ENCODE measurements at regions not wholly inside any gene's neighbourhood (a gene's known extent, or its start where the extent isn't known, plus 50 kb on each side); places are given as distances from the start of the nearest gene placed in this dataset.

DNA sequence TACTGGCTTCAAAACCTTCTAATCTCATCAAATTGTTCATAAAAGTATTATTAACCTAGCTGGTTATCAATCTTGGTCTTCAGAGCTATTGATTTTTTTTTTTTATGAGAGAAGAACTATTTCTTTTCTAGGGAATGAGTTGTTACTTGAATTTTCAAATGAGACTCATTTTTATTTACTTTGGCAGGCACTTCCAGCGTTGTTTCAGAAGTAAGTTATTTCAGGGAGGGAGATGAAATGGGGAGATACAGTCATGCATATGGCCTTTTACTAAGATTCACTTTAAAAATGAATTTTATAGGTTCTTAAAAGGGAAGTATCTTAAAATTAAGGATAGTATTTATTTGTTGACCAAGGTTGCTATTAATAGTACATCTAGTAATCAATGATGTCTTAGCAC lies 129.6 kb downstream of the IZUMO3 start:
- Histone ChIP-seq H3K9me1 (ENCODE audit: control insufficient read depth, extremely low read depth, insufficient read depth, low read length) (no peaks in the 10 kb centered on the region), H3K79me2 (ENCODE audit: control insufficient read depth, insufficient read depth, low read length) (no peaks in the 10 kb centered on the region), H3K9me3 (ENCODE audit: control insufficient read depth, low read depth, low read length) (no peaks in the 10 kb centered on the region), H3K36me3 (ENCODE audit: control insufficient read depth in 2 of 2, extremely low read depth in 1 of 2, insufficient read depth in 2 of 2, low read length in 2 of 2) (no peaks in the 10 kb centered on the region), H3K27me3 (ENCODE audit: control insufficient read depth, extremely low read depth, insufficient read depth, low read length) (no peaks in the 10 kb centered on the region), H2AFZ (ENCODE audit: control insufficient read depth, low read length) (no peak overlapping the region), H3K4me1 (ENCODE audit: control insufficient read depth, extremely low read depth, insufficient read depth, low read length) (no peaks in the 10 kb centered on the region), H3K9ac (ENCODE audit: control insufficient read depth, extremely low read depth, insufficient read depth, low read length) (no peak overlapping the region), H3K27ac (ENCODE audit: control insufficient read depth, insufficient read depth, low read length) (no peak overlapping the region), H4K20me1 (ENCODE audit: control insufficient read depth, extremely low read depth, insufficient read depth, low read length) (no peaks in the 10 kb centered on the region), H3K4me3 (ENCODE audit: control insufficient read depth in 2 of 3, extremely low read depth in 1 of 3, insufficient read depth in 2 of 3, low read depth in 1 of 3, low read length in 3 of 3) (no peak overlapping the region), H3K4me2 (ENCODE audit: control insufficient read depth, extremely low read depth, insufficient read depth, low read depth, low read length) (no peak overlapping the region)
- no peak for TF ChIP-seq EZH2 (IDR thresholded peaks at IDR 0.05; ENCODE audit: low read length)
- TF ChIP-seq, protein P1, sequence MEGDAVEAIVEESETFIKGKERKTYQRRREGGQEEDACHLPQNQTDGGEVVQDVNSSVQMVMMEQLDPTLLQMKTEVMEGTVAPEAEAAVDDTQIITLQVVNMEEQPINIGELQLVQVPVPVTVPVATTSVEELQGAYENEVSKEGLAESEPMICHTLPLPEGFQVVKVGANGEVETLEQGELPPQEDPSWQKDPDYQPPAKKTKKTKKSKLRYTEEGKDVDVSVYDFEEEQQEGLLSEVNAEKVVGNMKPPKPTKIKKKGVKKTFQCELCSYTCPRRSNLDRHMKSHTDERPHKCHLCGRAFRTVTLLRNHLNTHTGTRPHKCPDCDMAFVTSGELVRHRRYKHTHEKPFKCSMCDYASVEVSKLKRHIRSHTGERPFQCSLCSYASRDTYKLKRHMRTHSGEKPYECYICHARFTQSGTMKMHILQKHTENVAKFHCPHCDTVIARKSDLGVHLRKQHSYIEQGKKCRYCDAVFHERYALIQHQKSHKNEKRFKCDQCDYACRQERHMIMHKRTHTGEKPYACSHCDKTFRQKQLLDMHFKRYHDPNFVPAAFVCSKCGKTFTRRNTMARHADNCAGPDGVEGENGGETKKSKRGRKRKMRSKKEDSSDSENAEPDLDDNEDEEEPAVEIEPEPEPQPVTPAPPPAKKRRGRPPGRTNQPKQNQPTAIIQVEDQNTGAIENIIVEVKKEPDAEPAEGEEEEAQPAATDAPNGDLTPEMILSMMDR (optimal IDR thresholded peaks at IDR 0.05 in 1 of 3, IDR thresholded peaks at IDR 0.05 in 1 of 3, conservative IDR thresholded peaks at IDR 0.05 in 1 of 3; ENCODE audit: extremely low read depth in 1 of 3, insufficient read depth in 2 of 3, low read length in 3 of 3) = no peak
- dilution Hi-C loops (cut with MboI; ENCODE audit: extremely low pct_ligation_motif_present, low sequenced_read_pairs) = no loop called here
- no peak for FAIRE-seq
- DNase-seq (ENCODE audit: low read depth, low spot score) = no peak

DNA sequence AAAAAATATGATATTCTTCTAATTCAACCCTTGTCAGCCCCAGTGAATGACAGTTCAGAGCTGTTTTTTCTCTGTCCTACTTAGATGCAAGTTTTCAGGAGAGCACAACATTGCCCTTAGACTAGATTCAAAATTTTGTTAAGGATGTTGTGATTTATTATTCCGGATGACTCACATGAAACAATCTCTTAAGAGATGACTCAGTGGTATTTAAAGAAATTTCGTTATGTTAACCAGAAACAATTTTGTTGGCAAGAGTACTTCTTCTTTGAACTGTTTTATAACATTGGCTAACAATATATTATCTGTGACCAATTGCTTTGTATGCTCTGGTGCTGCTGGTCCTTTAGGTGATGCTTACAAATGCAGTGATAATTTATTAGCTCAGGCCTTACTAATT lies 132.0 kb downstream of the IZUMO3 start:
- Histone ChIP-seq H3K4me1 (ENCODE audit: control insufficient read depth, extremely low read depth, insufficient read depth, low read length) (no peaks in the 10 kb centered on the region), H3K9me1 (ENCODE audit: control insufficient read depth, extremely low read depth, insufficient read depth, low read length) (no peaks in the 10 kb centered on the region), H3K27ac (ENCODE audit: control insufficient read depth, insufficient read depth, low read length) (no peak overlapping the region), H3K79me2 (ENCODE audit: control insufficient read depth, insufficient read depth, low read length) (no peaks in the 10 kb centered on the region), H2AFZ (ENCODE audit: control insufficient read depth, low read length) (no peak overlapping the region), H4K20me1 (ENCODE audit: control insufficient read depth, extremely low read depth, insufficient read depth, low read length) (no peaks in the 10 kb centered on the region), H3K36me3 (ENCODE audit: control insufficient read depth in 2 of 2, extremely low read depth in 1 of 2, insufficient read depth in 2 of 2, low read length in 2 of 2) (no peaks in the 10 kb centered on the region), H3K9me3 (ENCODE audit: control insufficient read depth, low read depth, low read length) (no peaks in the 10 kb centered on the region), H3K9ac (ENCODE audit: control insufficient read depth, extremely low read depth, insufficient read depth, low read length) (no peak overlapping the region), H3K4me3 (ENCODE audit: control insufficient read depth in 2 of 3, extremely low read depth in 1 of 3, insufficient read depth in 2 of 3, low read depth in 1 of 3, low read length in 3 of 3) (no peak overlapping the region), H3K27me3 (ENCODE audit: control insufficient read depth, extremely low read depth, insufficient read depth, low read length) (no peaks in the 10 kb centered on the region), H3K4me2 (ENCODE audit: control insufficient read depth, extremely low read depth, insufficient read depth, low read depth, low read length) (no peak overlapping the region)
- no peak for TF ChIP-seq EZH2 (IDR thresholded peaks at IDR 0.05; ENCODE audit: low read length)
- dilution Hi-C loops (cut with MboI; ENCODE audit: extremely low pct_ligation_motif_present, low sequenced_read_pairs) = no loop called here
- DNase-seq (ENCODE audit: low read depth, low spot score) = no peak
- no peak for FAIRE-seq

DNA sequence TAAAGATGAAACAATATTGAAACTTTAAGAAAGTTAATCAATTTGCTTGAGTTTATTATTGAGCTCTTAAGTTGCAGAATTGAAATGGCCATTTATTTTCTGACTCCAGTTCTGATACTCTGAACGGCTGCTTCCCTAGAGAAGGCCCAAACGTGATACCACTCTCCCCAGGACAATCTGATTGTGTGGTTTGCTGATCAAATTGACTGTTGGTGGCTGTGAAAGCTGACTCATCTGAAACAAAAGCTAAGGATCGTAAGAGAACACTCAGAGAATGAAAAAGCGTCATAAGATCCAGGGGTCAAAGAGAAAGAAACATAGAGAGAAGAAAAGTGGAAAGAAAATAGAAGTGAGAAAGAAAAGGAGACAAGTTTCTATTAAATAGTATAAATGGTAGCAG lies 147.2 kb downstream of the IZUMO3 start:
- no peaks in the 10 kb centered on the region for H3K4me1 ChIP-seq (ENCODE audit: control insufficient read depth, extremely low read depth, insufficient read depth, low read length)
- H3K36me3 ChIP-seq (ENCODE audit: control insufficient read depth in 2 of 2, extremely low read depth in 1 of 2, insufficient read depth in 2 of 2, low read length in 2 of 2) = no peaks in the 10 kb centered on the region
- H3K9me1 ChIP-seq (ENCODE audit: control insufficient read depth, extremely low read depth, insufficient read depth, low read length) = no peaks in the 10 kb centered on the region
- no peaks in the 10 kb centered on the region for H4K20me1 ChIP-seq (ENCODE audit: control insufficient read depth, extremely low read depth, insufficient read depth, low read length)
- DNase-seq (ENCODE audit: low read depth, low spot score) = no peak
- H3K27me3 ChIP-seq (ENCODE audit: control insufficient read depth, extremely low read depth, insufficient read depth, low read length) = no peaks in the 10 kb centered on the region
- no peak for TF ChIP-seq EZH2 (IDR thresholded peaks at IDR 0.05; ENCODE audit: low read length)
- TF ChIP-seq, protein P1 (optimal IDR thresholded peaks at IDR 0.05 in 1 of 3, IDR thresholded peaks at IDR 0.05 in 1 of 3, conservative IDR thresholded peaks at IDR 0.05 in 1 of 3; ENCODE audit: extremely low read depth in 1 of 3, insufficient read depth in 2 of 3, low read length in 3 of 3) = no peak
- H2AFZ ChIP-seq (ENCODE audit: control insufficient read depth, low read length) = no peak overlapping the region
- dilution Hi-C loops (cut with MboI; ENCODE audit: extremely low pct_ligation_motif_present, low sequenced_read_pairs) = no loop called here
- no peak overlapping the region for H3K9ac ChIP-seq (ENCODE audit: control insufficient read depth, extremely low read depth, insufficient read depth, low read length)
- H3K79me2 ChIP-seq (ENCODE audit: control insufficient read depth, insufficient read depth, low read length) = no peaks in the 10 kb centered on the region
- no peak overlapping the region for H3K4me3 ChIP-seq (ENCODE audit: control insufficient read depth in 2 of 3, extremely low read depth in 1 of 3, insufficient read depth in 2 of 3, low read depth in 1 of 3, low read length in 3 of 3)
- no peaks in the 10 kb centered on the region for H3K9me3 ChIP-seq (ENCODE audit: control insufficient read depth, low read depth, low read length)
- H3K27ac ChIP-seq (ENCODE audit: control insufficient read depth, insufficient read depth, low read length) = no peak overlapping the region
- no peak overlapping the region for H3K4me2 ChIP-seq (ENCODE audit: control insufficient read depth, extremely low read depth, insufficient read depth, low read depth, low read length)
- FAIRE-seq = no peak
